ENCODE measurements at regions not wholly inside any gene's neighbourhood (a gene's known extent, or its start where the extent isn't known, plus 50 kb on each side); places are given as distances from the start of the nearest gene placed in this dataset.

DNA sequence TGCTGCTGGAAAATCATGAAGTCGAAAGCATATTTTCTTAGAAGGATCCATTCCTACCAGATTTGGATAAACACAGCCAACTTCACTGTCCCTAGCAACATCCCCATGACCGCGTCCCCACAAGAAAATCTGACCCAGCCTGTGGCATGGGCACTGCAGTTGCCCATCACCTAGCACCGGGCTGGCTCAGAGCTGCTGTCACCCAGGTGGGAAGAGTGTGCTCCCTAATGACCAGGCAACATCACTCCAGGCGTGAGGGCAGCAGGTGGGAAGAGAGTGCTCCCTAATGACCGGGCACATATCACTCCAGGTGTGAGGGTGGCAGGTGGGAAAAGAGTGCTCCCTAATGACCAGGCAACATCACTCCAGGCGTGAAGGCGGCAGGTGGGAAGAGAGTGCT lies 238.0 kb downstream of the TBXT start:
- H3K9ac ChIP-seq (ENCODE audit: low read length), result no peak overlapping the region
- no peak overlapping the region for H2AFZ ChIP-seq (ENCODE audit: low read depth, low read length, severe bottlenecking)
- H3K27ac ChIP-seq (ENCODE audit: low read depth, low read length), result no peak overlapping the region
- H4K20me1 ChIP-seq (ENCODE audit: low read depth, low read length), result no peaks in the 10 kb centered on the region
- no peaks in the 10 kb centered on the region for H3K36me3 ChIP-seq (ENCODE audit: low read length)
- no peak overlapping the region for H3K4me2 ChIP-seq (ENCODE audit: low read depth, low read length, poor library complexity, severe bottlenecking)
- no peak overlapping the region for H3K4me3 ChIP-seq (ENCODE audit: insufficient read depth, low read length, poor library complexity, severe bottlenecking)
- no peaks in the 10 kb centered on the region for H3K9me2 ChIP-seq (replicated peaks; ENCODE audit: insufficient read depth, low read length)
- H3K27me3 ChIP-seq (ENCODE audit: low read length), result no peaks in the 10 kb centered on the region
- H3K79me2 ChIP-seq (ENCODE audit: insufficient read depth, low read length), result no peaks in the 10 kb centered on the region
- TF ChIP-seq EZH2phosphoT487 (conservative IDR thresholded peaks at IDR 0.05; ENCODE audit: low read length), result no peak
- TF ChIP-seq, protein P1, sequence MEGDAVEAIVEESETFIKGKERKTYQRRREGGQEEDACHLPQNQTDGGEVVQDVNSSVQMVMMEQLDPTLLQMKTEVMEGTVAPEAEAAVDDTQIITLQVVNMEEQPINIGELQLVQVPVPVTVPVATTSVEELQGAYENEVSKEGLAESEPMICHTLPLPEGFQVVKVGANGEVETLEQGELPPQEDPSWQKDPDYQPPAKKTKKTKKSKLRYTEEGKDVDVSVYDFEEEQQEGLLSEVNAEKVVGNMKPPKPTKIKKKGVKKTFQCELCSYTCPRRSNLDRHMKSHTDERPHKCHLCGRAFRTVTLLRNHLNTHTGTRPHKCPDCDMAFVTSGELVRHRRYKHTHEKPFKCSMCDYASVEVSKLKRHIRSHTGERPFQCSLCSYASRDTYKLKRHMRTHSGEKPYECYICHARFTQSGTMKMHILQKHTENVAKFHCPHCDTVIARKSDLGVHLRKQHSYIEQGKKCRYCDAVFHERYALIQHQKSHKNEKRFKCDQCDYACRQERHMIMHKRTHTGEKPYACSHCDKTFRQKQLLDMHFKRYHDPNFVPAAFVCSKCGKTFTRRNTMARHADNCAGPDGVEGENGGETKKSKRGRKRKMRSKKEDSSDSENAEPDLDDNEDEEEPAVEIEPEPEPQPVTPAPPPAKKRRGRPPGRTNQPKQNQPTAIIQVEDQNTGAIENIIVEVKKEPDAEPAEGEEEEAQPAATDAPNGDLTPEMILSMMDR (IDR thresholded peaks at IDR 0.05; ENCODE audit: insufficient read depth, low read length, poor library complexity, severe bottlenecking), result no peak
- no peaks in the 10 kb centered on the region for H3F3A ChIP-seq (ENCODE audit: insufficient read depth)
- H3K9me3 ChIP-seq (ENCODE audit: insufficient read depth, low read length), result no peaks in the 10 kb centered on the region

DNA sequence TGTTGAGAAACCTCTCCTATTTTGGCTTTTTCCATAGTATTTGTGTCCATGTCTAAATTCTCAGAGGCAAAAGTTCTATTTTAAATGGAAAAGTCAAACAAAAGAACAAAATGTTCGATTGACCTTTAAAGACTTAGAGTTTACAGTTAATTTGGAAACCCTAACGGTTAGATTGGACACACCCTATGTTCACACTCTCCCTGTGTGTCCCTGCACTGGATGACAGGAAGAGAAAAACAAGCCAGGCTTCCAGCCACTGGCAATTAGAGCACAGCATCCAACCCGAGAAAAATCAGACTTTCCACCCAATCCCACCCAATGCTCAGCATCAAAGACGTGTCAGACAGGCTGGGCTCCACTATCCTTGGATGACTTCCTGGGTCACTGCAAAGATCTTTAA lies 241.3 kb downstream of the TBXT start:
- Histone ChIP-seq H3K9me2 (replicated peaks; ENCODE audit: insufficient read depth, low read length) (no peaks in the 10 kb centered on the region), H3F3A (ENCODE audit: insufficient read depth) (no peaks in the 10 kb centered on the region), H3K4me2 (ENCODE audit: low read depth, low read length, poor library complexity, severe bottlenecking) (no peak overlapping the region), H3K79me2 (ENCODE audit: insufficient read depth, low read length) (no peaks in the 10 kb centered on the region), H3K36me3 (ENCODE audit: low read length) (no peaks in the 10 kb centered on the region), H3K9ac (ENCODE audit: low read length) (no peak overlapping the region), H3K4me3 (ENCODE audit: insufficient read depth, low read length, poor library complexity, severe bottlenecking) (no peak overlapping the region), H3K27me3 (ENCODE audit: low read length) (no peaks in the 10 kb centered on the region), H3K9me3 (ENCODE audit: insufficient read depth, low read length) (no peaks in the 10 kb centered on the region), H3K27ac (ENCODE audit: low read depth, low read length) (no peak overlapping the region), H4K20me1 (ENCODE audit: low read depth, low read length) (no peaks in the 10 kb centered on the region), H2AFZ (ENCODE audit: low read depth, low read length, severe bottlenecking) (no peak overlapping the region)
- no peak for TF ChIP-seq EZH2phosphoT487 (conservative IDR thresholded peaks at IDR 0.05; ENCODE audit: low read length)
- TF ChIP-seq, protein P1 (IDR thresholded peaks at IDR 0.05; ENCODE audit: insufficient read depth, low read length, poor library complexity, severe bottlenecking), result no peak

DNA sequence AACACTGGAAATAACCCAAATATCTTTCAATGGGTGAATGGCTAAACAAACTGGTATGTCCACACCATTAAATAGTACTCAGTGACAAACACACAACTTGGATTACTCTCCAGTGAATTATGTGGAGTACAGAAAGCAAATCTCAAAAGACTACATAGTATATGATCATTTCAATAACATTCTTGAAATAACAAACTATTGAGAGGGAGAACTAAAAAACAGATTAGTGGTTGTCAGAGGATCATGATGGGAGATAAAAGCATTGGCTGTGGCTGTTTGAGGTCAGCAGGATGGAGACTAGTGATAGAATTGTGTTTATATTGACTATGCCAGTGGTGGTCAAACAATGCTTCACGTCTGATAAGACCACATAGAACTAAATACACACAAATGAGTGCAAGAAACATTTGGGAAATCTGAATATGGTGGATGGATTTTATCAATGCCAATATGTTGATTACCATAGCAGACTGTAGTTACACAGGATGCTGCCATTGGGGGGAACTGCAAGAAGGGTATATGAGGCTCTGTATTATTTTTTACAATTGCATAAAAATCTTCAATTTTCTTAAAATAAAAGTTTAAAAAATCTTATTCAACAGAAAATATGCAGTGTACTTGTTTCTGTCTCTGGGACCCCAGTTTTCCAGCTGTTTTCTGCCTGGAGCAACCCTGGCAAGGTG lies 242.0 kb downstream of the TBXT start:
- TF ChIP-seq, protein P1 (IDR thresholded peaks at IDR 0.05; ENCODE audit: insufficient read depth, low read length, poor library complexity, severe bottlenecking), result no peak
- TF ChIP-seq EZH2phosphoT487 (conservative IDR thresholded peaks at IDR 0.05; ENCODE audit: low read length), result no peak
- no peaks in the 10 kb centered on the region for H4K20me1 ChIP-seq (ENCODE audit: low read depth, low read length)

More for the DNA sequence above, 242.0 kb downstream of the TBXT start:
- Histone ChIP-seq H3F3A (ENCODE audit: insufficient read depth) (no peaks in the 10 kb centered on the region), H3K79me2 (ENCODE audit: insufficient read depth, low read length) (no peaks in the 10 kb centered on the region), H3K36me3 (ENCODE audit: low read length) (no peaks in the 10 kb centered on the region), H3K4me2 (ENCODE audit: low read depth, low read length, poor library complexity, severe bottlenecking) (no peak overlapping the region), H3K9me3 (ENCODE audit: insufficient read depth, low read length) (no peaks in the 10 kb centered on the region), H2AFZ (ENCODE audit: low read depth, low read length, severe bottlenecking) (no peak overlapping the region), H3K27me3 (ENCODE audit: low read length) (no peaks in the 10 kb centered on the region), H3K4me3 (ENCODE audit: insufficient read depth, low read length, poor library complexity, severe bottlenecking) (no peak overlapping the region), H3K9ac (ENCODE audit: low read length) (no peak overlapping the region), H3K27ac (ENCODE audit: low read depth, low read length) (no peak overlapping the region), H3K9me2 (replicated peaks; ENCODE audit: insufficient read depth, low read length) (no peaks in the 10 kb centered on the region)

All from SU-DHL-6 (cell line).